ENCODE measurements at regions not wholly inside any gene's neighbourhood (a gene's known extent, or its start where the extent isn't known, plus 50 kb on each side); places are given as distances from the start of the nearest gene placed in this dataset.
"Not testable (repeated sequence)": the region's sequence is repeated elsewhere in the genome, so short reads cannot be mapped to it uniquely, and the experiment has no call there.

GRCh38 chr15:30295150-30295844 is 98.0 kb downstream of the CHRFAM7A start:
- not testable (repeated sequence) for H3K27ac ChIP-seq (ENCODE audit: low read depth, low read length); H3K4me3 ChIP-seq (ENCODE audit: low read depth, low read length); H3K79me2 ChIP-seq (ENCODE audit: control insufficient read depth, insufficient read depth, low read length, unreplicated experiment); H2AFZ ChIP-seq (ENCODE audit: low read length, unreplicated experiment); H3K4me1 ChIP-seq (ENCODE audit: control insufficient read depth, insufficient read depth, low read length, unreplicated experiment); H3K36me3 ChIP-seq (ENCODE audit: insufficient read depth, low read length); H3K27me3 ChIP-seq (ENCODE audit: insufficient read depth, low read length)

DNA sequence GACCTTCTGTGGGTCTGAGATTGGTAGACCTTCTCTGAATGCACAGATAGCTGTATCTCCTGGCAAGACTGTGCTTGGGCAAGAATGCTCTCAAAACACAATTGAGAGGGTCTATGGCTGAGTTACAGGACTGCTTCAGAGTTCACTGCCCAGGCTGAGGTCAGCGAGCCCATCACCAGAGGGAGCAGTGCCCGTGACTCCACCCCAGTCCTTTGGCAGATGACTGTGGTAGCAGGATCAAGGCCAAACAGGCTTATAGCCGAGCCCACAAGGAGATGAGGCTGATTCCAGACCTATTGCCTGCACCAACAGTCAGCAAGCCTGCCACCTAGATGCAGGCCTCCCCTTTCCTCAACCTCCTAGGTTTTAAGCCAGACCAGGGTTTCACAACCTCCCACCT is 89.4 kb downstream of the CHRFAM7A start:
- H3K4me3 ChIP-seq (ENCODE audit: low read depth, low read length); H3K4me1 ChIP-seq (ENCODE audit: control insufficient read depth, insufficient read depth, low read length, unreplicated experiment); H3K27me3 ChIP-seq (ENCODE audit: insufficient read depth, low read length); H2AFZ ChIP-seq (ENCODE audit: low read length, unreplicated experiment); H3K36me3 ChIP-seq (ENCODE audit: insufficient read depth, low read length); H3K27ac ChIP-seq (ENCODE audit: low read depth, low read length); H3K79me2 ChIP-seq (ENCODE audit: control insufficient read depth, insufficient read depth, low read length, unreplicated experiment): not testable (repeated sequence)

Measured in ACC112 (cell line).